ENCODE measurements at regions not wholly inside any gene's neighbourhood (a gene's known extent, or its start where the extent isn't known, plus 50 kb on each side); places are given as distances from the start of the nearest gene placed in this dataset.
A peak's percentile ranks its signal among the peaks of the same experiment; 100 is the strongest.

- in situ Hi-C loops (cut with HindIII; ENCODE audit: low sequenced_read_pairs): no loop called here
- no peak for TF ChIP-seq CTCF (IDR thresholded peaks at IDR 0.05; ENCODE audit: low read depth, low read length)
- H3K4me3 ChIP-seq (ENCODE audit: low read depth, low read length): no peak overlapping the region
- DNase-seq (ENCODE audit: low read depth, low spot score): no peak
Measured at GRCh38 chr6:112427499-112427898, 80.4 kb downstream of the RFPL4B start.

GRCh38 chr6:112428477-112428876, 81.3 kb downstream of the RFPL4B start:
- no peak for DNase-seq (ENCODE audit: low read depth, low spot score)
- TF ChIP-seq CTCF (IDR thresholded peaks at IDR 0.05; ENCODE audit: low read depth, low read length): no peak
- in situ Hi-C loops (cut with HindIII; ENCODE audit: low sequenced_read_pairs): no loop called here
- no peak overlapping the region for H3K4me3 ChIP-seq (ENCODE audit: low read depth, low read length)

GRCh38 chr6:112429226-112429625, 82.1 kb downstream of the RFPL4B start:
- H3K4me3 ChIP-seq (ENCODE audit: low read depth, low read length): no peak overlapping the region
- peak; percentile 25 for DNase-seq (ENCODE audit: low read depth, low spot score)
- peak; percentile 31 for TF ChIP-seq CTCF (IDR thresholded peaks at IDR 0.05; ENCODE audit: low read depth, low read length)
- in situ Hi-C loops (cut with HindIII; ENCODE audit: low sequenced_read_pairs): no loop called here

GRCh38 chr6:112431803-112432202, 84.7 kb downstream of the RFPL4B start:
- H3K4me3 ChIP-seq (ENCODE audit: low read depth, low read length): no peak overlapping the region
- in situ Hi-C loops (cut with HindIII; ENCODE audit: low sequenced_read_pairs): no loop called here
- no peak for TF ChIP-seq CTCF (IDR thresholded peaks at IDR 0.05; ENCODE audit: low read depth, low read length)
- no peak for DNase-seq (ENCODE audit: low read depth, low spot score)

- in situ Hi-C loops (cut with HindIII; ENCODE audit: low sequenced_read_pairs): no loop called here
- DNase-seq (ENCODE audit: low read depth, low spot score): no peak
- no peak overlapping the region for H3K4me3 ChIP-seq (ENCODE audit: low read depth, low read length)
- no peak for TF ChIP-seq CTCF (IDR thresholded peaks at IDR 0.05; ENCODE audit: low read depth, low read length)
Measured at GRCh38 chr6:112432853-112433252, 85.7 kb downstream of the RFPL4B start.

- no peak for TF ChIP-seq CTCF (IDR thresholded peaks at IDR 0.05; ENCODE audit: low read depth, low read length)
- DNase-seq (ENCODE audit: low read depth, low spot score): no peak
- in situ Hi-C loops (cut with HindIII; ENCODE audit: low sequenced_read_pairs): no loop called here
- H3K4me3 ChIP-seq (ENCODE audit: low read depth, low read length): no peak overlapping the region
Measured at GRCh38 chr6:112433457-112433856, 86.3 kb downstream of the RFPL4B start.

- TF ChIP-seq CTCF (IDR thresholded peaks at IDR 0.05; ENCODE audit: low read depth, low read length): no peak
- in situ Hi-C loops (cut with HindIII; ENCODE audit: low sequenced_read_pairs): no loop called here
- no peak for DNase-seq (ENCODE audit: low read depth, low spot score)
- no peak overlapping the region for H3K4me3 ChIP-seq (ENCODE audit: low read depth, low read length)
Measured at GRCh38 chr6:112434896-112435435, 87.8 kb downstream of the RFPL4B start.

All from astrocyte of the spinal cord (primary cell).